ENCODE measurements at regions not wholly inside any gene's neighbourhood (a gene's known extent, or its start where the extent isn't known, plus 50 kb on each side); places are given as distances from the start of the nearest gene placed in this dataset.

GRCh38 chrX:55379396-55379795 is 72.5 kb upstream of the MAGEH1 start:
- TF ChIP-seq TAF1 (IDR thresholded peaks at IDR 0.05; ENCODE audit: borderline replicate concordance, low read depth, low read length) (no peak), POLR2AphosphoS5 (IDR thresholded peaks at IDR 0.05; ENCODE audit: low read depth, low read length) (no peak), POLR2A (IDR thresholded peaks at IDR 0.05; ENCODE audit: low read depth, low read length) (no peak)
